HG03354 (cell line): ENCODE measurements at regions not wholly inside any gene's neighbourhood (a gene's known extent, or its start where the extent isn't known, plus 50 kb on each side); places are given as distances from the start of the nearest gene placed in this dataset.

Experiments
- ATAC-seq: cut with Tn5 transposase; IDR thresholded peaks from one replicate; pipeline ENCODE4 v1.9.1; 2021; ENCODE audit warnings: mild to moderate bottlenecking; ENCODE audit not compliant: unreplicated experiment, poor library complexity, severe bottlenecking

GRCh38 chr7:35465791-35466336 lies 212.0 kb upstream of the TBX20 start:
- no peak for ATAC-seq

- ATAC-seq, result no peak
These were observed 209.9 kb upstream of the TBX20 start for GRCh38 chr7:35463751-35464150.

GRCh38 chr7:35463176-35463700 lies 209.3 kb upstream of the TBX20 start:
- ATAC-seq, result no peak

GRCh38 chr7:35454575-35455385 lies 200.9 kb upstream of the TBX20 start:
- no peak for ATAC-seq

- ATAC-seq, result no peak
These were observed 196.7 kb upstream of the TBX20 start for GRCh38 chr7:35450456-35451214.

GRCh38 chr7:35448486-35448885 lies 194.6 kb upstream of the TBX20 start:
- no peak for ATAC-seq

GRCh38 chr7:35446091-35446490 lies 192.2 kb upstream of the TBX20 start:
- no peak for ATAC-seq

GRCh38 chr7:35437619-35438275 lies 183.8 kb upstream of the TBX20 start:
- no peak for ATAC-seq

- ATAC-seq, result no peak
These were observed 182.6 kb upstream of the TBX20 start for GRCh38 chr7:35436452-35436851.

GRCh38 chr7:35430547-35431153 lies 176.8 kb upstream of the TBX20 start:
- no peak for ATAC-seq

GRCh38 chr7:35424869-35425495 lies 171.1 kb upstream of the TBX20 start:
- ATAC-seq, result peak; percentile 87

GRCh38 chr7:35424440-35424839 lies 170.5 kb upstream of the TBX20 start:
- ATAC-seq, result peak; percentile 10

GRCh38 chr7:35422715-35423114 lies 168.8 kb upstream of the TBX20 start:
- no peak for ATAC-seq

GRCh38 chr7:35420656-35421055 lies 166.8 kb upstream of the TBX20 start:
- ATAC-seq, result no peak

- no peak for ATAC-seq
These were observed 165.5 kb upstream of the TBX20 start for GRCh38 chr7:35419391-35419755.

- ATAC-seq, result no peak
These were observed 165.0 kb upstream of the TBX20 start for GRCh38 chr7:35418716-35419390.

GRCh38 chr7:35416568-35416967 lies 162.7 kb upstream of the TBX20 start:
- ATAC-seq, result no peak

- no peak for ATAC-seq
These were observed 161.5 kb upstream of the TBX20 start for GRCh38 chr7:35415411-35415822.

GRCh38 chr7:35411331-35411730 lies 157.4 kb upstream of the TBX20 start:
- ATAC-seq, result no peak
